GM18499 (cell line): ENCODE measurements at regions not wholly inside any gene's neighbourhood (a gene's known extent, or its start where the extent isn't known, plus 50 kb on each side); places are given as distances from the start of the nearest gene placed in this dataset.

Experiments used
- ATAC-seq: cut with Tn5 transposase; IDR thresholded peaks from one replicate; pipeline ENCODE4 v1.9.1; 2021; ENCODE audit warnings: moderate number of reproducible peaks; ENCODE audit not compliant: insufficient read depth, unreplicated experiment

GRCh38 chr18:46338766-46339165 lies 234.6 kb downstream of the HAUS1 start:
- ATAC-seq, result no peak

DNA sequence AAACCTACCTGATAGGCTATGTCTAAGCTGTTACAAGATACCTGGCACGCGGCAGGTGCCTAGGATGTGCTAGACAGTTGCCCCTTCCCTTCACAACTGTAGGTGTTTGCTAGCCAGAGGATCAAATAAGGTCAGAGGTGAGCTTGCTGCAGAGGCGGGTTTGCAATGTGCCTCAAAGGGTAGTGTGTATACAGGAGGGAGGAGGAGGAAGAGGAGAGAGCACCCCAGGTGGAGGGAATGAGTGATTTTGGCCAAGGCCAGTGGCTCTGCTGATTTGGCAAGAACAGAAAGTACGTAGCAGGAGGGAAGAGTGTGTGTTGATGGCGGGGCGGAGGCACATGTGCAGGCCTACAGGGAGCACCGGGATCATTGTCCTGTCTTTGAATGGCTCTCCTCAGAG lies 236.5 kb downstream of the HAUS1 start:
- ATAC-seq, result no peak

GRCh38 chr18:46341986-46342525 lies 237.9 kb downstream of the HAUS1 start:
- ATAC-seq, result no peak

DNA sequence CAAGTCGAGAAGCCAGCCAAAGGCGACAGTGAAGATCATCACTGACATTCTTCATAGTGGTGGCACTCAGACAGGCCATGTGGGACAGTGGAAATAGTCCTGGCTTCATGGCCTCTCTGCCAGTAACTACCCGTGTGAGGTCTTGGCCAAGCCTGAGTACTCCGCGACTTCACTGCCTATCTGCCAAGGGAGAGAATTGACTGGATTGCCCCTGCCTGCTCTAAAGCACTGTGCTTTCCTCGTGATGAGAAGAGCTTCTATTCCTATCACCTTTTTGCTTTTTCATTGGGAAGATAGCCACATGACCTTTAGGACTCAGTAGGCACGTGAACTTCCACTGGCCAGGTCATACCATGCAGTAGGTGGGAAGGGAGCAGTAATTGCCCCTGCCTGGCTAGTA lies 239.3 kb downstream of the HAUS1 start:
- no peak for ATAC-seq

- no peak for ATAC-seq
Observed at GRCh38 chr18:46343931-46344372, 239.8 kb downstream of the HAUS1 start.

DNA sequence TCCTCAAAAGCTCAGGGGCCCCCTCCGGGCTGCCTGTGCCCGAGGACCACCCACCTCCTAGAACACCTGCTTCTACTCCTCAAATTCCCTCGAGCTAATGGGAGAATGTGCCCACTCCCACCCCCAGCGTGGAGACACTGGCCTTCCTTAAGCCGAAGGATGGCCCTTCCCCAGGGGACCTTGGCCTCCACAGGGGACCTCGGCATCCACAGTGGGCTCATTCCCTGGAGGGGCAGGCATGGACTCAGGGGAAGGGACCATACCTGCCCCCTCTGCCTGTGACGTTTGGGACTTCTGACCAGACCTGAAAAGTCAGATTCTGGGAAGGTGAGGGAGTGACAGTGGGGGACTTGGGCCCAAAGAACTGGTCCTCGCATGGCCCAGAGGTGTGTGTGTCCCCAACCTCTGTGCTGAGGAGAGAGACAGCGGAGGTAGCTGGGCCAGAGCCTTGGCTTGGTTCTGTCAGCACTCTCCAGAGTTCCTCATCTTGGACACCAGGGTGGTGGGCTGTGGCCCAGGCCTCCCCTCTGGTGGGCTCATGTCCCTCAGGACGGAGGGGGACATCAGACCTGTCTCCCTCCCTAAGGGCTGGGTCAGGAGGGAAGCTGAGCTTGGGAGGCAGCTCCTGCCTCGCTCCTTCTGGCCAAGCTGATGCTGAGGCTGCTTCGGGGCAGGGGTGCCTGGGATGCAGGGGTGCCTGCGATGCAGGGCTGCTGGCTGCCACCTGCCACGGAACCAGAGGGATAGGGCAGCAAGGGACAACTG lies 240.4 kb downstream of the HAUS1 start:
- no peak for ATAC-seq

- ATAC-seq, result no peak
Observed at GRCh38 chr18:46345181-46345465, 240.9 kb downstream of the HAUS1 start.

- no peak for ATAC-seq
Observed at GRCh38 chr18:46346213-46346612, 242.0 kb downstream of the HAUS1 start.

DNA sequence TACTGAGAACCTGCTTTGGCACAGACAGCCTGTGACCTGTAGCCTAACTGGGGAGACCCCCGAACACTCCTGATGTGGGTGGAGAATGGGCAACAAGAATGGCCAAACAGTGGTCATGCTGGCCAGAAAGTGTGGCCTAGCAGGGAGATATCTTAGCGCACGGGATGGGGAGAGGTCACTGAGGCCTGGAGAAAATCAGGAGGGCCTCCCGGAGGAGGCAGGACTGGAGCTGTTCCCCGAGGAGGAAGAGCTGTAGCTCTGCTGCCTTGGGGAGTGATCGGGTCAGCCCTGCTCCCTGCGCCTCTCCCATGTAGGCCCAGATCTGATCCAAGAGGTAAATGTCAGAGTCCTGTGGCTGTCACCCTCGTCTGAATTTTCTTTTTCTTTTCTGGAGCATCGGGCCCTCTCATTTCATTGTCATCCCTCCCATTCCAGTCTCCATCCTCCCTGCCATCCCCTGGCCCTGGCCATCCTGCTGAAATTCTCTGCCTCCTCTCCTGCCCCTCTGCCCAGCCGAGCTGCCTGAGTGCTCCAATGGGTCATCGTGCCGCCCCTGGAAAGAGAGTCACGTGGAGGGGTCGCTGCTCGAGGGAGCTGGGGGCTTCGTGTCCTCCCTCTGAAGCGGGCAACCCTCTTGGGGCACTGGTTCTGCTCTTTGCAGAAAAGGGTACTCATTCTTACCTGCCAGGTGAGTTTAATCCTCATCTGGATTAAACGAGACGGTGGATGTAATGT lies 242.9 kb downstream of the HAUS1 start:
- ATAC-seq, result no peak

GRCh38 chr18:46350598-46351159 lies 246.5 kb downstream of the HAUS1 start:
- no peak for ATAC-seq

GRCh38 chr18:46352520-46353250 lies 248.5 kb downstream of the HAUS1 start:
- no peak for ATAC-seq

GRCh38 chr18:46353460-46353859 lies 249.3 kb downstream of the HAUS1 start:
- no peak for ATAC-seq

DNA sequence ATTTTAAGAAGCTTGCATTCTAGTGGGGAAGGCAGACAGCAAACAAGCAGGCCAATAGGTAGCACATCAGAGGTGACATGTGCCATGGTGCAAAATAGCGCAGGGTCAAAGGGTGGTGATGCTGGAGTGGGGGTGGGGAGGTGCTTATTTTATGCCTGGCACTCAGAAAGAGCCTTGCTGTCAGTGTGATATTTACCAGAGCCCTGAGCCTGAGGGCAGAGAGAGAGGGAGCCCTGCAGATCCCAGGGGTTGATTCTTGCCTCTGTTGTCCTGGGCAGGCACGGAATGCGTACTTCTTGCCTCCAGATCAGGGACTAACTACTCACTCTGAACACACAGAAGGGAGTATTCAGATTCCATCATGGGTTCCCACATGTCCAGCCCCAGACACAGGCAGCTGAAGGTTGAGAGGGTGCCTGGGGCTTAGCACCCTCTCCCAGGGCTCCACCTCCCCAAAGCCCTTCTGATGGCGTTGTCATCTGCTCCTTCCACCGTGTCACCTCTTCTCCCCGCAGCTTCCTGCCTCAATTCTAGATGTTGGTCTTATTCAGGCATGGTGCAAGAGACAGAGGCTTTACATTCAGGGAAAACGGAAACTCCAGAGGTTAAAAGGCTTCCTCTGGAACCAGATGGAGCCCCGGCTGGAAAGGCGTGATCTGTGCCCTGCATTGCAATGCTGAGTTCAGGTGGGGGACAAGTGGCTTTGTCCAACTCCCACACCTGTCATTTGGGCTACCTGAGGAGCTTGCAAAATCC lies 252.3 kb downstream of the HAUS1 start:
- ATAC-seq, result no peak

DNA sequence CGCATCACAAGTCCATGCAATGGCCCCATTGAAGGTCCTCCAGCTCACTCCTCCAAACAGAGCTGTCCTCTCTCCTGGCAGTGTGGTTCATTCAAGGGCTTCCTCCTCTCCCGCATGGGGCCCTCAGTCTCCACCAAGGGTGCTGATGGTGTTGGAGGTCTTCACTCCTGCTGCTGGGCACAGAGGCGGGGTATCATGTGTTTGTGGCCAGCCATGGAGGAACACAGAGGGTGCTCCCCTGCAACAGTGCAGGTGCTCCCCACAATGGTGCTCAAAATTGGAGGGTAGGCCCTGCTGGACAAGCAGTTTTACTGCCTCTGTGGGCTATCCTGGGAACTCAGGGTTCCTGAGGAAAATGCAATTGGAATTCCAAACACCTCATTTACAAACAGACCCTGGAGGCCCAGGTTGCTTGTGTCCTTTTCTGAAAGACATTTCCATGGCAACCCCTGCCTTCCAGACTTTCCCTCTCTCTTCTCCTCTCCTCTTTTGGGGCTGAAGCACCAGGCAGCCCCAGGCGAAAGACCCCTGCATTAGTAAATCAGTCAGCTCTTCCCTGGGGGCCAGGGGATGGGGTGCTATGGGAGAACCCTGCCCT lies 256.0 kb downstream of the HAUS1 start:
- no peak for ATAC-seq

GRCh38 chr18:46360866-46361265 lies 256.7 kb downstream of the HAUS1 start:
- no peak for ATAC-seq

GRCh38 chr18:46362533-46362932 lies 258.3 kb downstream of the HAUS1 start:
- ATAC-seq, result no peak

DNA sequence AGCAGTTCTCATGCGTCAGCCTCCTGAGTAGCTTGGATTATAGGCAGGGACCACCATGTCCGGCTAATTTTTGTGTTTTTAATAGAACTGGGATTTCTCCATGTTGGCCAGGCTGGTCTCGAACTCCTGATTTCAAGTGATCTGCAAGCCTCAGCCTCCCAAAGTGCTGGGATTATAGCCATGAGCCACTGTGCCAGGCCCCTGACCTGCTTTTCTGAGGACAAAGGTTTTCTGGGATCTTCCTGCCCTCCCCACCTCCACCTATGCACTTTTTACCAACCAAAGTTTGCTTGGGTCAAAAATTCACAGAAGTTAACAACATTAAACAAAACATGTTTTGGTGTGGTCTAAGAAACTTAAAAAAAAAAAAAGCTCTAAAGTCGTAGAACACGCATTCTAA lies 259.9 kb downstream of the HAUS1 start:
- no peak for ATAC-seq

DNA sequence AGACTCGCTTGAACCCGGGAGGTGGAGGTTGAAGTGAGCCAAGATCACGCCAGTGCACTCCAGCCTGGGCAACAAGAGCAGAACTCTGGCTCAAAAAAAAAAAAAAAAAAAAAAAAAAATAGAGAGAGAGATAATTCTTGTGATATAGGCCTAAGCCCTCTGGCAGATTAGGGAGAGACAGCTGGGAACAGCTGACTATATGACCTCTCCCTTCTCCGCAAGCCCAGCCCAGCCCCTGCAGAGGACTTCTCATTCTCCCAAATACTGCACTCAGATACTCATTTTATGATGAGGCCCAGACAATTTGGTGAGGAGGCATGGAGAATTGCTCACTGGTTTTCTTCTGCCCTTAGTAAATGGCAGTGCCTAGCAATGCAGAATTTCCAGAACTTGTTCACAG lies 262.0 kb downstream of the HAUS1 start:
- ATAC-seq, result no peak

DNA sequence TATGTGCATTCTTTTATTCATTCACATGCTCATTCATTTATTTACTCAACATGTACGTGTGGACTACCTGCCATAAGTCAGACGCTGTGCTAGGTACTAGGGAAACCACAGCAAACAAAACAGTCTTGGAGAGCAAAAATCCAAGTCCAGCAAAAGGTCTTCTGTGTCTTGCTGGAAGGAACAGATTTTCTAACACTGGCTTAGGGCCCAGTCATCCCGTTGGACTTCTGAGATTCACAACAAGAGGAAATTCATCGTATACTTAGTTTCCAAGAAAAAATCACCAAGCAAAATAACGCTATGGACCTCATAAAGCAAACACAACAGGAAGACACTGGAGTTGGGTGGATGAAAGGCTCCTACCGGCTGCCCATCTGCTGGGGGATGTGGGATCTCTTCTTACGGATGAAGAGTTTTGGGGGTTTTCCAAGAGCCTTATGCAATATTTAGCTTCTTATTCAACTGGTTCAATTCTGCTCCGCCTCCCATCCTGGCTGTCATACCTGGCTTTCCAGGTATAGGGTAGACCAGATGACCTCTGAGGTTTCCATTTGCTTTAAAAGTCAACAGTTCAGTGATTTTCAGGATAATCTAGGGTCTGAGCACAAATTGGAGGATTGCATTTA lies 262.7 kb downstream of the HAUS1 start:
- ATAC-seq, result no peak
